UCSD-AML1 (cell line): ENCODE measurements at regions not wholly inside any gene's neighbourhood (a gene's known extent, or its start where the extent isn't known, plus 50 kb on each side); places are given as distances from the start of the nearest gene placed in this dataset.

Experiments
- DNase-seq: peaks from one replicate; lab custom pipeline; 2025; ENCODE audit not compliant: unreplicated experiment; lab: John Stamatoyannopoulos, UW

DNA sequence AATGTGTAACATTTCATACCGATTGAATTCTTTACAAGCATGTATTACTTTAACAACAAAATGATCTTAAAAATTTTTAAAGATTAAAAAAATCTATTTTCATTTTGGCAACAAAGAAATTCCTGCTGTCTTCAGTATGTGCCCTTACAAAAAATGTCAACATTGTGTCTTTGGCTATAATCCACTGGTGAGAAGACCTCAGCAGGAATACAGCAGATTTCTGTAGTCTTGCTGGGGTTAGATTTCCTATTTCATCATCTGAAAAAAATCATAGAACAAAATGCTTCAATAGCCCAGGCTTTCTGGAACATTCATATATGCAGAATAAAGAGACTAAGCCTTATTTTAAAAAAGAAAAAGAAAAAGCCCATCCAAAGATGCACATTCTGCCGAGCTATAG is 129.1 kb upstream of the CA10 start:
- no peak for DNase-seq

DNA sequence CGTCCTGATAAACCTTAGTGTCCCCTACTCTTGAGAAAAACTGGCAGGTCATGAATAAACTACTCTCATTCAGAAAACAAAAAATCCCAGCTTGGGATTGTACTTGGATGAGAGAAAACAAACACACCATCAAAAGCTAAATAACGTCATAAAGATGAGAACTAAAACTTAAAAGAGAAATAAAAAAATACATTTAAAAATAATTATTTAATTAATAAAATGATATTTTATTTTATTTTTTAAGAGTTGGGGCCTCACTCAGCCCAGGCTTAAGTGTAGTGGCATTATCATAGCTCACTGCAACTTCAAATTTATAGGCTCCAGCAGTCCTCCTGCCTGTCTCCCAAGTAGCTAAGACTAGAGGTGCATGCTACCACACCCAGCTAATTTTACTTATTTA is 125.4 kb upstream of the CA10 start:
- no peak for DNase-seq

DNA sequence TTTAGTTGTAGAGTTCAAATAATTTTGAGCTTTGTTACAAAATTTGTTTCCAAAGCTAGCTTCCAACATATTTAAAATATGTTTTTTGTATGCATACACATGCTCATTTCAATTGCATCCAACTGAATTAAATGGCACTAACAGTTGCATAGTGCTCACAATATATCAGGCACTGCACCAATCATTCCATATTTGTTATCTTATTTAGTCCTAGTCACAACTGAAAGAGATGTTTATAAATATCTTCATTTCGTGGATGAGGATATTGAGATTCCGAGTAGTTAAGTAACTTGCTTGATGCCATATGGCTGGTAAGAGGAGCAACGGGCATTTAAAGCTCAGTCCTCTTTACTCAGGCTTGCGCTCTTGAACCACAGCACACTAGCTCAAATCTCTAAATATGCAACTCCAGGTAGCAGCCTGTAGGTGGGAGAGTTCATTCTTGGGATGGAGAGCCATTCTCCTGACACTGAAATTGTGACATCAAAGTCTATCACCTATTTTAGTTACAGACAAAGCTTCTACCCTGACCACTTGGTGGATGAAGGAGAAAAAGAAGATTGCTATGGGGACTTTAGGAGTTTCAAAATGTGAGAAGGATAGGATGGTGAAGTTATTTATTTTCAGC is 118.0 kb upstream of the CA10 start:
- no peak for DNase-seq

- no peak for DNase-seq
Measured at GRCh38 chr17:52271781-52272180, 113.3 kb upstream of the CA10 start.

GRCh38 chr17:52255347-52255746 is 96.8 kb upstream of the CA10 start:
- no peak for DNase-seq

DNA sequence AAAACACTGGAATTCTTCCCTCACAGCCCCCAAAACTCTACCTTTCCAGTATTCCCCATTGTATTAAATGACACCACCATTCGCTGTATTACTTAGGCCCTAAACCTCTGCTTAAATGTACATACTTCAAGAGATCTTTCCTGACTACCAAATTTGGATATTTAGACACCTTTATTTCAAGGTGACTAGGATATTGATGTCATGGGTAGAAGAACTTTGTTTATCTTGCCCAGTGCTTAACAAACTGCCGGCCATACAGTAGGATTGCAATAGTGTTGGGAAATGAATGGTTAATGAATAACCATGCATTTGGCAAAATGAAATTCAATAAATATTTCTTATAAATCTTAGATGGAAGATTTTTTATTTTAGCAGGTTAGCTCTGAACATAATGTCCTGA is 86.2 kb upstream of the CA10 start:
- no peak for DNase-seq

- no peak for DNase-seq
Measured at GRCh38 chr17:52242268-52242667, 83.8 kb upstream of the CA10 start.

DNA sequence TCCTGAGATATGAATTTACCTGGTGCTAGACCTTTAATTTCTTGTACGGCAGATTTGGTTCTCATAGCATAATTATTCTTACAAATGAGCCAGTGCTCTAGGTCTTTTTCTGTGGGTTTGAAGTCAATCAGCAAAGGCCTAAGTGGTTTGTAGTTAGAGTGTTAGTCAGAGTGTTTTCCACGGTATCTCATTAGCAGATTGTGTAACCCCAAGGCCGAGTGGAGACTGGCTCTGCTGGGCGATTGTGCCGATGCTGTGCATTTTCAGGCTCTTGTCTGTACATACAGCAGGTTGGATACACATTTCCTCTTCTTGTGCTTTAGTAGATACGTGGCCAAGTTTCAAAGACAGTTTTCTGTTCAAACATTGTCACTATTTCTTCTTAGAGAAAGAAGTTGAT is 78.6 kb upstream of the CA10 start:
- DNase-seq = no peak

DNA sequence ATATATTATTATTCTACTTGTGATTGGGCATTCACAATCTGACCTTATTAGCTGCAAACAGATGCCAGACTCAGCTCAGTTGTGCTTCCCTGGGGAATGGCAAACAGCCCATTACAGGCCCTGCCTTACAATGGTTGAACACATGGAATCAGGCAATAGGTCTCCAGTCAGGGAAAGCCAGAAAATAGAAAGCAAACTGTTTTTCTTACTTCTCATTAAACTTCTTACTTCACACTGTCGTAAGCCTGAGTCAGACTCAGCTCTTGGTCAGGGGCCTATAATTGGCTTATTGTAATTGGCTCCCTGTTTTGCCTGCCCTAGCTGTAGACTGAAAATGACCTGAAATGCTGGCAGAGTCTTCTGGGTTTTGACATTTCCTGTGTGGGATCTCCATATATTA is 77.0 kb upstream of the CA10 start:
- no peak for DNase-seq

DNA sequence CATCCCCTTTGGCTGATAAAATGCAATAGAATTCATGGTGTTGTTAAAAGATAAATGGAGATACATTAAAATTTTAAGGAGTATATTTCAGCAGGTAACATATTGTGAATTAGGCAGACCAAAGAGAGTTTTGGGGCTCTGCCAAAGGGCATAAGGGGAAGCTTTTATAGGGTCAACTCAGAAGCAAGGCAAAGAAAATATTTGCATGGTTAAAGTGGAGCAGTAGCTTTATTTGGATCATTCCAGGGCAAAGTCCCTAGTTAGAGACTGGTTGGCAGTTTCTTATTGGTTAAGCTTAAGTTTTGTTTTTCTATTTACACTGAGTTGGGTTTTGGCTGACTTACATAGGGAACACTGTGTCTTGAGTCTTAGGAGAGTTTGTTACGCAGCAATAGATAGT is 75.1 kb upstream of the CA10 start:
- no peak for DNase-seq

DNA sequence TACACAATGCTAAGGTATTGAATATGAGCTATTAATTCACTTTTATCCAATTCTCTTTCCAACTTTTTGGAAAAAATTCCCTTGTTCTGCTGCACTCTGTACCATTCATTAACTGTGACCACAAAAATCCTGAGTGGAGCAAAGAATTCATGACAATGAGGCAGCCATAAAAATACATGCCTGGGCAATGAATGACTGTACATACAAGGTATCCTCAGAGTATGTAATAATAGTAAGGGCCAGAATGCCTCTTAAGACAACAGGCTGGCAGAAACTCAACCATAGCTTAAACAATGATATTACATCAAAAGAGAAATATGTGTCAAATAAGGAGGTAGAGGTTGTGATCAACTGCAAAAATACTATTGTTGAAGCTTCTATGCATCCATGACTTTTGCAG is 74.7 kb upstream of the CA10 start:
- no peak for DNase-seq

GRCh38 chr17:52228823-52229222 is 70.3 kb upstream of the CA10 start:
- no peak for DNase-seq

GRCh38 chr17:52227926-52228325 is 69.4 kb upstream of the CA10 start:
- DNase-seq = no peak

GRCh38 chr17:52213451-52213850 is 54.9 kb upstream of the CA10 start:
- DNase-seq = no peak

DNA sequence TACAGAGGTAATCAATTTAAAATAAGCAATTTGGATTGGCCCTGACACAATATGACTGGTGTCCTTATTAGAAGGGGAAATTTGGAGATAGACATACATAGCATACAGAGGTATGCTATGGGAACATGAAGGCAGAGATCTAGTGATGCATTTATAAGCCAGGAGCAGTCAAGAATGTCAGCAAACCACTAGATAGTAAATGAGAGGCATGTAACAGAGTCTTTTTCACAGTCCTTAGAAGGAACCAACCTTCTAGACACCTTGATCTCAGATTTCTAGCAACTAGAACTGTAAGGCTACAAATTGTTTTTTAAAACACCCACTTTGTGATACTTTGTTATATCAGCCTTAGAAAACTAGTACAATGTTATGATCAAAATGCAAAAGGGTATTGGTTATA is 54.3 kb upstream of the CA10 start:
- no peak for DNase-seq

GRCh38 chr17:52209507-52209906 is 51.0 kb upstream of the CA10 start:
- DNase-seq = no peak
